ENCODE measurements at regions not wholly inside any gene's neighbourhood (a gene's known extent, or its start where the extent isn't known, plus 50 kb on each side); places are given as distances from the start of the nearest gene placed in this dataset.
"Not testable (repeated sequence)": the region's sequence is repeated elsewhere in the genome, so short reads cannot be mapped to it uniquely, and the experiment has no call there.

GRCh38 chr5:118518720-118519119 is 469.6 kb downstream of the DTWD2 start:
- Histone ChIP-seq H3K27ac (no peak overlapping the region), H3K4me1 (no peaks in the 10 kb centered on the region), H3K27me3 (no peaks in the 10 kb centered on the region), H3K9me3 (no peaks in the 10 kb centered on the region), H3K4me3 (no peak overlapping the region), H3K36me3 (no peaks in the 10 kb centered on the region)
- no peak for DNase-seq (ENCODE audit: low spot score in 2 of 2)
- 96% methylated on average over 3 of the region's 3 CpGs for WGBS
- TF ChIP-seq POLR2A (IDR thresholded peaks at IDR 0.05) (no peak), POLR2AphosphoS5 (IDR thresholded peaks at IDR 0.05) (no peak), EP300 (IDR thresholded peaks at IDR 0.05) (no peak), CTCF (IDR thresholded peaks at IDR 0.05) (no peak)

- Histone ChIP-seq H3K9me3 (no peaks in the 10 kb centered on the region), H3K36me3 (no peaks in the 10 kb centered on the region), H3K27me3 (no peaks in the 10 kb centered on the region), H3K27ac (no peak overlapping the region), H3K4me3 (no peak overlapping the region), H3K4me1 (no peaks in the 10 kb centered on the region)
- TF ChIP-seq POLR2AphosphoS5 (IDR thresholded peaks at IDR 0.05) (no peak), EP300 (IDR thresholded peaks at IDR 0.05) (no peak), POLR2A (IDR thresholded peaks at IDR 0.05) (no peak), CTCF (IDR thresholded peaks at IDR 0.05) (no peak)
- WGBS: 100% methylated on average over 1 of the region's 1 CpG
- no peak for DNase-seq (ENCODE audit: low spot score in 2 of 2)
Observed at GRCh38 chr5:118511846-118512245, 476.5 kb downstream of the DTWD2 start.

- Histone ChIP-seq H3K27me3 (no peaks in the 10 kb centered on the region), H3K4me3 (no peak overlapping the region), H3K36me3 (no peaks in the 10 kb centered on the region), H3K4me1 (no peaks in the 10 kb centered on the region), H3K27ac (no peak overlapping the region), H3K9me3 (no peaks in the 10 kb centered on the region)
- no peak for DNase-seq (ENCODE audit: low spot score in 2 of 2)
- WGBS: 89% methylated on average over 4 of the region's 4 CpGs
- TF ChIP-seq CTCF (IDR thresholded peaks at IDR 0.05) (no peak), POLR2AphosphoS5 (IDR thresholded peaks at IDR 0.05) (no peak), EP300 (IDR thresholded peaks at IDR 0.05) (no peak), POLR2A (IDR thresholded peaks at IDR 0.05) (no peak)
Observed at GRCh38 chr5:118506217-118506852, 482.0 kb downstream of the DTWD2 start.

GRCh38 chr5:118502232-118502631 is 486.1 kb downstream of the DTWD2 start:
- WGBS: 89% methylated on average over 8 of the region's 9 CpGs
- not testable (repeated sequence) for H3K4me1 ChIP-seq; H3K9me3 ChIP-seq; H3K27me3 ChIP-seq; H3K27ac ChIP-seq; H3K4me3 ChIP-seq; DNase-seq (ENCODE audit: low spot score in 2 of 2); H3K36me3 ChIP-seq

- Histone ChIP-seq H3K4me3 (no peak overlapping the region), H3K9me3 (no peaks in the 10 kb centered on the region), H3K27ac (no peak overlapping the region), H3K27me3 (no peaks in the 10 kb centered on the region), H3K36me3 (no peaks in the 10 kb centered on the region), H3K4me1 (no peaks in the 10 kb centered on the region)
- WGBS: 94% methylated on average over 1 of the region's 1 CpG
- TF ChIP-seq CTCF (IDR thresholded peaks at IDR 0.05) (no peak), POLR2AphosphoS5 (IDR thresholded peaks at IDR 0.05) (no peak), POLR2A (IDR thresholded peaks at IDR 0.05) (no peak)
- no peak for DNase-seq (ENCODE audit: low spot score in 2 of 2)
Observed at GRCh38 chr5:118491351-118491750, 497.0 kb downstream of the DTWD2 start.

GRCh38 chr5:118486647-118487225 is 501.6 kb downstream of the DTWD2 start:
- Histone ChIP-seq H3K36me3 (no peaks in the 10 kb centered on the region), H3K4me3 (no peak overlapping the region), H3K27me3 (no peaks in the 10 kb centered on the region), H3K27ac (no peak overlapping the region), H3K4me1 (no peaks in the 10 kb centered on the region), H3K9me3 (no peaks in the 10 kb centered on the region)
- TF ChIP-seq POLR2A (IDR thresholded peaks at IDR 0.05) (no peak), CTCF (IDR thresholded peaks at IDR 0.05) (no peak), POLR2AphosphoS5 (IDR thresholded peaks at IDR 0.05) (no peak), EP300 (IDR thresholded peaks at IDR 0.05) (no peak)
- 35% methylated on average over 3 of the region's 3 CpGs for WGBS
- no peak for DNase-seq (ENCODE audit: low spot score in 2 of 2)
